HUES64 (cell line): ENCODE measurements at regions not wholly inside any gene's neighbourhood (a gene's known extent, or its start where the extent isn't known, plus 50 kb on each side); places are given as distances from the start of the nearest gene placed in this dataset.

Experiments
- H3K27ac ChIP-seq: 2 replicates; pipeline ENCODE4 v1.7.0; 2013; ENCODE audit warnings: low read depth, low read length, inconsistent platforms
- H3K27me3 ChIP-seq: 2 replicates; pipeline ENCODE4 v1.6.1; 2013; ENCODE audit warnings: mild to moderate bottlenecking, low read length; ENCODE audit not compliant: insufficient read depth
- H3K36me3 ChIP-seq: 2 replicates; pipeline ENCODE4 v1.6.1; 2013; ENCODE audit warnings: mild to moderate bottlenecking, low read length; ENCODE audit not compliant: insufficient read depth
- H3K4me1 ChIP-seq: 2 replicates; pipeline ENCODE4 v1.6.1; 2013; ENCODE audit warnings: mild to moderate bottlenecking, low read length, moderate library complexity; ENCODE audit not compliant: insufficient read depth
- H3K4me3 ChIP-seq: 2 replicates; pipeline ENCODE4 v1.5.1; 2013; ENCODE audit warnings: mild to moderate bottlenecking, low read length, moderate library complexity
- H3K9ac ChIP-seq: 2 replicates; pipeline ENCODE4 v1.6.1; 2013; ENCODE audit warnings: mild to moderate bottlenecking, low read depth, low read length
- H3K9me3 ChIP-seq: 2 replicates; pipeline ENCODE4 v1.6.1; 2013; ENCODE audit warnings: low read depth, low read length; ENCODE audit not compliant: insufficient read depth
- WGBS: fragments of 150-250, 120-280 bp; methylation state at CpG from one replicate; pipeline ENCODE4 v1.1.7; 2013; ENCODE audit warnings: missing lambda C conversion rate; 5-methylcytosine and 5-hydroxymethylcytosine counted together

- no peak overlapping the region for H3K9ac ChIP-seq
- peaks cover 23% of the 10 kb centered on the region for H3K9me3 ChIP-seq
- no peaks in the 10 kb centered on the region for H3K27me3 ChIP-seq
- no peak overlapping the region for H3K27ac ChIP-seq
- no peaks in the 10 kb centered on the region for H3K36me3 ChIP-seq
- H3K4me1 ChIP-seq: peaks cover 2% of the 10 kb centered on the region; the same call in 1 of the 2 replicates
- WGBS: 83% methylated on average over 4 of the region's 4 CpGs
- H3K4me3 ChIP-seq: no peak overlapping the region
Measured at GRCh38 chr14:95381726-95382125, 62.0 kb upstream of the CLMN start.

- H3K9ac ChIP-seq: no peak overlapping the region
- H3K9me3 ChIP-seq: peaks cover 23% of the 10 kb centered on the region
- H3K27ac ChIP-seq: no peak overlapping the region
- H3K4me1 ChIP-seq: no peaks in the 10 kb centered on the region
- no peak overlapping the region for H3K4me3 ChIP-seq
- 85% methylated on average over 5 of the region's 5 CpGs for WGBS
- H3K27me3 ChIP-seq: no peaks in the 10 kb centered on the region
- no peaks in the 10 kb centered on the region for H3K36me3 ChIP-seq
Measured at GRCh38 chr14:95380350-95381042, 60.8 kb upstream of the CLMN start.

GRCh38 chr14:95379634-95380033 is 59.9 kb upstream of the CLMN start:
- H3K4me1 ChIP-seq: no peaks in the 10 kb centered on the region
- no peak overlapping the region for H3K4me3 ChIP-seq
- H3K9ac ChIP-seq: no peak overlapping the region
- H3K27me3 ChIP-seq: no peaks in the 10 kb centered on the region
- no peak overlapping the region for H3K27ac ChIP-seq
- H3K36me3 ChIP-seq: no peaks in the 10 kb centered on the region
- H3K9me3 ChIP-seq: peaks cover 23% of the 10 kb centered on the region

GRCh38 chr14:95375539-95376109 is 55.9 kb upstream of the CLMN start:
- Histone ChIP-seq H3K4me3 (no peak overlapping the region), H3K9me3 (peaks cover 21% of the 10 kb centered on the region)
- WGBS: 68% methylated on average over 7 of the region's 7 CpGs

GRCh38 chr14:95374239-95374997 is 54.7 kb upstream of the CLMN start:
- H3K9ac ChIP-seq: no peak overlapping the region
- no peaks in the 10 kb centered on the region for H3K36me3 ChIP-seq
- H3K4me3 ChIP-seq: no peak overlapping the region
- H3K27me3 ChIP-seq: no peaks in the 10 kb centered on the region
- peaks cover 14% of the 10 kb centered on the region; the same call in 1 of the 2 replicates for H3K4me1 ChIP-seq
- no peak overlapping the region for H3K27ac ChIP-seq
- H3K9me3 ChIP-seq: peaks cover 9% of the 10 kb centered on the region; the same call in 1 of the 2 replicates
- whole genome bisulfite sequencing: 14% methylated on average over 1 of the region's 2 CpGs

More at GRCh38 chr14:95375539-95376109, 55.9 kb upstream of the CLMN start:
- Histone ChIP-seq H3K4me1 (peaks cover 4% of the 10 kb centered on the region; the same call in 1 of the 2 replicates), H3K27me3 (no peaks in the 10 kb centered on the region), H3K9ac (no peak overlapping the region), H3K27ac (no peak overlapping the region), H3K36me3 (no peaks in the 10 kb centered on the region)

- Histone ChIP-seq H3K36me3 (no peaks in the 10 kb centered on the region), H3K27me3 (no peaks in the 10 kb centered on the region), H3K9ac (no peak overlapping the region), H3K27ac (no peak overlapping the region), H3K4me1 (peaks cover 17% of the 10 kb centered on the region; the same call in 1 of the 2 replicates), H3K4me3 (no peak overlapping the region), H3K9me3 (no peaks in the 10 kb centered on the region)
- WGBS: 62% methylated on average over 2 of the region's 2 CpGs
Measured at GRCh38 chr14:95370076-95370475, 50.4 kb upstream of the CLMN start.
